RWPE2 (cell line): ENCODE measurements at regions not wholly inside any gene's neighbourhood (a gene's known extent, or its start where the extent isn't known, plus 50 kb on each side); places are given as distances from the start of the nearest gene placed in this dataset.

ENCODE experiments used
- ATAC-seq: fragments of 200-7000 bp; cut with Tn5 transposase; 3 replicates; pipeline ENCODE4 v1.9.1; 2021; ENCODE audit warnings: low read depth
- DNase-seq: peaks from one replicate; pipeline ENCODE4 v3.0.0-alpha.2; 2020; ENCODE audit warnings: low spot score
- H3K27ac ChIP-seq: fragments of 450-650 bp; 2 replicates; pipeline ENCODE4 v1.5.1; 2017; ENCODE audit warnings: mild to moderate bottlenecking; ENCODE audit not compliant: poor library complexity, severe bottlenecking
- H3K27me3 ChIP-seq: fragments of 250-450 bp; sonication (Bioruptor Pico); 2 replicates; pipeline ENCODE4 v1.5.1; 2021; ENCODE audit warnings: mild to moderate bottlenecking, moderate library complexity; ENCODE audit not compliant: insufficient read depth, poor library complexity, severe bottlenecking
- H3K36me3 ChIP-seq: fragments of 250-450 bp; sonication (Bioruptor Pico); 2 replicates; pipeline ENCODE4 v1.5.1; 2020; ENCODE audit warnings: low read depth, mild to moderate bottlenecking, moderate library complexity
- H3K4me1 ChIP-seq: fragments of 250-450 bp; sonication (Bioruptor Pico); 2 replicates; pipeline ENCODE4 v1.5.1; 2021; ENCODE audit warnings: mild to moderate bottlenecking, moderate library complexity; ENCODE audit not compliant: insufficient read depth, poor library complexity, severe bottlenecking
- H3K4me3 ChIP-seq: fragments of 250-450 bp; sonication (Bioruptor Pico); 2 replicates; pipeline ENCODE4 v1.5.1; 2021; ENCODE audit warnings: mild to moderate bottlenecking, moderate library complexity; ENCODE audit not compliant: severe bottlenecking
- H3K9me3 ChIP-seq: fragments of 250-450 bp; sonication (Bioruptor Pico); 2 replicates; pipeline ENCODE4 v1.5.1; 2021; ENCODE audit warnings: mild to moderate bottlenecking, moderate library complexity; ENCODE audit not compliant: severe bottlenecking
- CTCF ChIP-seq: fragments of 450-650 bp; IDR thresholded peaks from one replicate; pipeline ENCODE4 v1.5.1; 2017; ENCODE audit warnings: mild to moderate bottlenecking, moderate library complexity; ENCODE audit not compliant: poor library complexity, severe bottlenecking

DNA sequence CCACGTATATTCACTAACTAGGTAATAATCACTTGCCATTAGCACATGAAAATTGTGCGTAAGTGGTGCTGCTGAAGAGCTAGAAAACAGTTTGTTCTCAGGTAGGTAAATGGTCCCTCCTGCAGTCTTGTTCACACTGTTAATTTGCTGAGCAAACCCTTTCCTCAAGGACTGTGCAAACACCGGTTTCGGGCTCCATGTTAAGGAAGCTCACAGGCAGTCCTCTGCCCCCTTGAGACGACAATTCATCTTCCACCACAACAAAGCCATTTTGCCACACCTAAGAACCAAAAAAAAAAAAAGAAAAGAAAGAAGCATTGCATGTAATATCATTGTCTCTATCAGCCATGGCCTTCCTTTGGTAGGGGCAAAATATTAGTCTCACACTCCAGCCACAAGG is 193.9 kb downstream of the BCL11A start:
- H3K9me3 ChIP-seq: no peaks in the 10 kb centered on the region
- no peak for TF ChIP-seq CTCF
- DNase-seq (no peak), ATAC-seq (no peak)
- no peak overlapping the region for H3K27ac ChIP-seq
- H3K27me3 ChIP-seq: no peaks in the 10 kb centered on the region
- no peaks in the 10 kb centered on the region for H3K4me1 ChIP-seq
- H3K36me3 ChIP-seq: no peaks in the 10 kb centered on the region
- no peak overlapping the region for H3K4me3 ChIP-seq

DNA sequence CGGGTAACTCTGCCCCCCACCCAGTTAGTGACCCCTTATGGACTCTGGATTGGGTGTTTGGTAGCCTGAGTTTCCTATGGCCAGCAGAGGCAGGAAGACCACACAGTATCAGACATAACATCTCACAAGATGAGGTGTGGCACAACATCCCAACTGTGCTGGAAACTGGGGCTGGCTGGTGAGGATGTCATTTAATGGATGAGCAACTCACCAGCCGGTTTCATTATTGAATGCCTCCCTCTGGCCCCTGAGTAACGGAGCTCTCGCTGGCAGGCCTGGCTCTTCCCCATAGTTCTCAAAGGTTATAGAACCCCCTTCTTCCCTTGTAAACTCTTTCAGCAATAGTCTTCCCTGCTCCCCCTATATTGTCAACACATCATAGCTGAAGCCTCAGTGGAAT is 195.0 kb downstream of the BCL11A start:
- DNase-seq (no peak), ATAC-seq (no peak)
- no peak overlapping the region for H3K4me3 ChIP-seq
- no peak for TF ChIP-seq CTCF
- no peaks in the 10 kb centered on the region for H3K27me3 ChIP-seq
- no peaks in the 10 kb centered on the region for H3K9me3 ChIP-seq
- H3K4me1 ChIP-seq: no peaks in the 10 kb centered on the region
- H3K27ac ChIP-seq: no peak overlapping the region
- H3K36me3 ChIP-seq: no peaks in the 10 kb centered on the region

DNA sequence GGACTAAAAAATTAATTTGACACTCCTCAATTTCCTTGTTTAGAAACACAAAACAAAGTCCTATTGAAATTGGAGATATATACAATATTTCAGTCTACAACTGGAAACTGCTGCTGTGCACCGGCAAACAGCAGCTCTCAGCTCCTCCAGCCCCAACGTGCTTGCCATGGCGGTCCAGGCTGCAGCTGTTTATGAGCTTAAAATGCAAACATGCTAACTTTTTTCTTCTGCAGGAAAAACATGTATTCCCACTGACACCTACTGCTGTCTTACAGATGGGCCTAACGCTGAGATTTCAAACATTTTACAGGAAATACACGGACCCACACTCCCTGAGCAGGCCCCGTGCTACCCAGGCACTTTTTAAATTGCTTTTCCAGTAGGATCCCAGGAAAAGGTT is 195.5 kb downstream of the BCL11A start:
- DNase-seq (no peak), ATAC-seq (no peak)
- no peak overlapping the region for H3K4me3 ChIP-seq
- no peak overlapping the region for H3K27ac ChIP-seq
- no peaks in the 10 kb centered on the region for H3K9me3 ChIP-seq
- H3K27me3 ChIP-seq: no peaks in the 10 kb centered on the region
- no peaks in the 10 kb centered on the region for H3K4me1 ChIP-seq
- TF ChIP-seq CTCF: no peak
- H3K36me3 ChIP-seq: no peaks in the 10 kb centered on the region

GRCh38 chr2:60356346-60356745 is 197.1 kb downstream of the BCL11A start:
- H3K9me3 ChIP-seq: no peaks in the 10 kb centered on the region
- H3K27me3 ChIP-seq: no peaks in the 10 kb centered on the region
- no peak for ATAC-seq
- no peak overlapping the region for H3K27ac ChIP-seq
- DNase-seq: no peak
- TF ChIP-seq CTCF: no peak
- no peaks in the 10 kb centered on the region for H3K36me3 ChIP-seq
- no peak overlapping the region for H3K4me3 ChIP-seq
- no peaks in the 10 kb centered on the region for H3K4me1 ChIP-seq

DNA sequence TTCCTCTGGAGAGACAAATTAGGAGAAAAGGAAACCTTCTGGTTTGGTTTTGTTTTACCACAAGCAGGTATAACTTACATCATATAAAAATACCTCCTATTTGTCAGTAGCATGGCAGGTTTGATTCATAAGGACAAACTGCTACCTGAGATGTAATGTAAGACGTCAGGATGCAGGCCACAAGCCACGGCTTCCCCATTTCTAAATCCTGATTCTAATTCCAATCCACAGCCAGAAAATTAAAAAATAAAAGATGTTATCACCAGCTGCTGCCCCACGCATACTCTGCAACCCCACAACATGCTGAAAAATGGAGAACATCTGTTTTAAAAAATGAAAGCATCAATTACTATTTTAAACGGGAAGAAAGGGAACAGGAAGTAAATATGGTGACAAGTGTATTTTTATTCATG is 197.6 kb downstream of the BCL11A start:
- H3K27ac ChIP-seq: no peak overlapping the region
- TF ChIP-seq CTCF: no peak
- ATAC-seq (no peak), DNase-seq (no peak)
- no peaks in the 10 kb centered on the region for H3K36me3 ChIP-seq
- no peak overlapping the region for H3K4me3 ChIP-seq
- H3K27me3 ChIP-seq: no peaks in the 10 kb centered on the region
- H3K9me3 ChIP-seq: no peaks in the 10 kb centered on the region
- H3K4me1 ChIP-seq: no peaks in the 10 kb centered on the region
